HCT116 (cell line): ENCODE measurements at regions not wholly inside any gene's neighbourhood (a gene's known extent, or its start where the extent isn't known, plus 50 kb on each side); places are given as distances from the start of the nearest gene placed in this dataset.

Experiments
- ATAC-seq: fragments of 200-7000 bp; cut with Tn5 transposase; 2 replicates; pipeline ENCODE4 v1.9.1; 2020; ENCODE audit warnings: mild to moderate bottlenecking, moderate library complexity
- BruUV-seq: library from RNA; stranded (reverse); fragments of 400-500 nt; replicated peaks from 2 replicates; lab custom pipeline; 2021; lab: Mats Ljungman, UMichigan
- CTCF ChIA-PET: fragments of 300-600 bp; sonication (Branson Sonifier 250); formaldehyde crosslinking; loops from one replicate; lab custom pipeline; 2021; ENCODE audit warnings: antibody characterized with exemption; lab: Charles Lee
- POLR2A ChIA-PET: fragments of 300-600, 350-600 bp; sonication (Branson Sonifier 250); formaldehyde crosslinking; loops from one replicate; lab custom pipeline; 2021; ENCODE audit warnings: antibody characterized with exemption; lab: Charles Lee
- RAD21 ChIA-PET, 2 experiments: fragments of 300-600 bp; sonication (Branson Sonifier 250); formaldehyde crosslinking; loops; one replicate each; lab custom pipeline; 2023; ENCODE audit warnings: low total read pairs in 2 of 2; ENCODE audit not compliant: uncharacterized antibody in 2 of 2, unreplicated experiment in 2 of 2, low non-redundant PET in 1 of 2; lab: Charles Lee
- DNase-seq: peaks from one replicate; pipeline ENCODE4 v3.0.0-alpha.2; 2010; ENCODE audit warnings: low read depth, low spot score
- H2AFZ ChIP-seq: fragments of 200-600 bp; shearing (Covaris generic), sonication (generic); 2 replicates; pipeline ENCODE4 v1.6.1; 2017; ENCODE audit warnings: low read depth, mixed run types, mixed read lengths, antibody characterized with exemption, low read length; ENCODE audit not compliant: poor library complexity, severe bottlenecking
- H3K27ac ChIP-seq: 2 replicates; pipeline ENCODE4 v1.5.1; 2012; ENCODE audit warnings: low read depth, low read length
- H3K27me3 ChIP-seq: fragments of 200-600 bp; sonication (generic); 2 replicates; pipeline ENCODE4 v1.6.1; 2016; ENCODE audit warnings: mixed run types, low read length, mixed read lengths; ENCODE audit not compliant: insufficient read depth
- H3K36me3 ChIP-seq, 2 experiments: fragments of 200-500 bp in 1 of 2; fragments of 200-600 bp in 1 of 2; sonication (Bioruptor generic) in 1 of 2; sonication (generic) in 1 of 2; 2 replicates each; pipeline versions ENCODE4 v1.5.1 to v1.6.1; 2014 to 2016; ENCODE audit warnings: low read length in 2 of 2, inconsistent platforms in 1 of 2, mixed read lengths in 1 of 2, mixed run types in 1 of 2; ENCODE audit not compliant: insufficient read depth in 2 of 2, control insufficient read depth in 1 of 2
- H3K4me1 ChIP-seq, 2 experiments: fragments of 200-600 bp in 1 of 2; sonication (generic) in 1 of 2; 2 replicates each; pipeline versions ENCODE4 v1.5.1 to v1.6.1; 2012 to 2017; ENCODE audit warnings: low read length in 2 of 2, inconsistent platforms in 1 of 2, mild to moderate bottlenecking in 1 of 2, mixed read lengths in 1 of 2, mixed run types in 1 of 2, moderate library complexity in 1 of 2; ENCODE audit not compliant: insufficient read depth in 2 of 2, control insufficient read depth in 1 of 2
- H3K4me2 ChIP-seq: fragments of 200-600 bp; sonication (generic); 2 replicates; pipeline ENCODE4 v1.6.1; 2017; ENCODE audit warnings: mixed run types, low read length, mixed read lengths
- H3K4me3 ChIP-seq, 2 experiments: fragments of 200-600 bp in 1 of 2; sonication (generic) in 1 of 2; replicated peaks in 1 of 2; 2 replicates each; pipeline ENCODE4 v1.5.1; 2011 to 2016; ENCODE audit warnings: low read length in 2 of 2, control low read depth in 1 of 2, low read depth in 1 of 2, mild to moderate bottlenecking in 1 of 2, mixed read lengths in 1 of 2, mixed run types in 1 of 2
- H3K79me2 ChIP-seq: fragments of 200-600 bp; sonication (generic); 2 replicates; pipeline ENCODE4 v1.6.1; 2017; ENCODE audit warnings: mild to moderate bottlenecking, mixed run types, low read length, moderate library complexity, mixed read lengths; ENCODE audit not compliant: insufficient read depth
- H3K9ac ChIP-seq: fragments of 200-600 bp; sonication (generic); 2 replicates; pipeline ENCODE4 v1.6.1; 2016; ENCODE audit warnings: low read length, mixed read lengths
- H3K9me2 ChIP-seq: fragments of 200-600 bp; sonication (generic), shearing (Covaris generic); 2 replicates; pipeline ENCODE4 v1.6.1; 2017; ENCODE audit warnings: mixed run types, mild to moderate bottlenecking, moderate library complexity; ENCODE audit not compliant: insufficient read depth
- H3K9me3 ChIP-seq, 2 experiments: fragments of 200-500 bp in 1 of 2; fragments of 200-600 bp in 1 of 2; sonication (Bioruptor generic) in 1 of 2; sonication (generic) in 1 of 2; 2 replicates each; pipeline ENCODE4 v1.6.1; 2014 to 2017; ENCODE audit warnings: low read length in 2 of 2, mixed read lengths in 2 of 2, inconsistent platforms in 1 of 2, low read depth in 1 of 2, mild to moderate bottlenecking in 1 of 2, mixed run types in 1 of 2, moderate library complexity in 1 of 2; ENCODE audit not compliant: control insufficient read depth in 1 of 2, insufficient read depth in 1 of 2
- H4K20me1 ChIP-seq: fragments of 200-600 bp; sonication (generic), shearing (Covaris generic); 2 replicates; pipeline ENCODE4 v1.6.1; 2017; ENCODE audit warnings: mixed run types, mild to moderate bottlenecking, moderate library complexity; ENCODE audit not compliant: insufficient read depth
- CEBPB ChIP-seq: IDR thresholded peaks from 2 replicates; pipeline ENCODE4 v1.6.1; 2012; ENCODE audit warnings: low read depth
- ELF1 ChIP-seq: IDR thresholded peaks from 2 replicates; pipeline ENCODE4 v1.6.1; 2012; ENCODE audit warnings: low read depth, borderline replicate concordance
- EZH2 ChIP-seq: fragments of 200-600 bp; sonication (generic); IDR thresholded peaks from 2 replicates; pipeline ENCODE4 v1.6.1; 2017; ENCODE audit warnings: antibody characterized with exemption, mixed run types
- SIN3A ChIP-seq: IDR thresholded peaks from 2 replicates; pipeline ENCODE4 v1.6.1; 2012; ENCODE audit warnings: low read depth
- TCF7L2 ChIP-seq: IDR thresholded peaks from 2 replicates; pipeline ENCODE4 v1.7.0; 2011; ENCODE audit warnings: borderline replicate concordance, inconsistent platforms; ENCODE audit not compliant: insufficient read depth, insufficient read length; ENCODE audit errors: extremely low read depth
- intact Hi-C: fragments of 100-400 bp; cut with micrococcal nuclease; formaldehyde crosslinking; loops from 2 replicates; pipeline ENCODE4 v1.10.0; 2022
- TF ChIP-seq, protein P1 (sequence below), 3 experiments: fragments of 200-600 bp in 1 of 3; sonication (generic) in 1 of 3; IDR thresholded peaks in 2 of 3; conservative IDR thresholded peaks in 1 of 3; 2 replicates each; pipeline ENCODE4 v1.5.1; 2012 to 2017; ENCODE audit warnings: low read depth in 2 of 3, low read length in 2 of 3, antibody characterized with exemption in 1 of 3, borderline replicate concordance in 1 of 3, control low read depth in 1 of 3, mild to moderate bottlenecking in 1 of 3, mixed read lengths in 1 of 3, mixed run types in 1 of 3, moderate library complexity in 1 of 3; ENCODE audit not compliant: insufficient read depth in 1 of 3

DNA sequence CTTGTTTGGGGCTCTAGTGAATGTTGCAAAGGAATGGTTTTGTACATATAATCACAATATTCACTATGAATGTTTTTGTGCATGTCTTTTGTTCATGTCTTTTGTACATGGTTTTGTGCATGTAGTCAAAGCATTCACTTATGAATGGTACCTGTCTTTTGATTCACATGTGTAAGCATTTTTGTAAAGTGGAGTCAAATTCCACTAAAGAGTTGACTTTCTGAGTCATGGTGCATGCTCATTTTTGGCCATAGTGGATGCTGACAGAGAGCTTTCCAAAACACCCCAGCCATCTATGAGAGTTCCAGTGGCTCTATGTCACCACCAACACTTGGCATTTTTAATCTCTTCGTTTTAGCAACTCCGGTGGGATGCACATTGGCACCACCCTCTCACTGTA lies 1185.9 kb upstream of the TMEM132C start:
- CTCF ChIA-PET = no interaction called here
- Histone ChIP-seq H3K27me3 (no peaks in the 10 kb centered on the region), H3K9ac (no peak overlapping the region), H2AFZ (no peak overlapping the region), H3K27ac (no peak overlapping the region), H3K4me3 (no peak overlapping the region), H3K9me3 (no peaks in the 10 kb centered on the region; a peak in 1 of 4 replicates), H3K79me2 (peaks cover 18% of the 10 kb centered on the region)
- RAD21 ChIA-PET = no interaction called here
- intact Hi-C loops = no loop called here
- no peak for DNase-seq
- ATAC-seq = no peak
- BruUV-seq = no TSS peak
- POLR2A ChIA-PET = no interaction called here
- TF ChIP-seq TCF7L2 (no peak), ELF1 (no peak), SIN3A (no peak), EZH2 (no peak), CEBPB (no peak)
- TF ChIP-seq, protein P1, sequence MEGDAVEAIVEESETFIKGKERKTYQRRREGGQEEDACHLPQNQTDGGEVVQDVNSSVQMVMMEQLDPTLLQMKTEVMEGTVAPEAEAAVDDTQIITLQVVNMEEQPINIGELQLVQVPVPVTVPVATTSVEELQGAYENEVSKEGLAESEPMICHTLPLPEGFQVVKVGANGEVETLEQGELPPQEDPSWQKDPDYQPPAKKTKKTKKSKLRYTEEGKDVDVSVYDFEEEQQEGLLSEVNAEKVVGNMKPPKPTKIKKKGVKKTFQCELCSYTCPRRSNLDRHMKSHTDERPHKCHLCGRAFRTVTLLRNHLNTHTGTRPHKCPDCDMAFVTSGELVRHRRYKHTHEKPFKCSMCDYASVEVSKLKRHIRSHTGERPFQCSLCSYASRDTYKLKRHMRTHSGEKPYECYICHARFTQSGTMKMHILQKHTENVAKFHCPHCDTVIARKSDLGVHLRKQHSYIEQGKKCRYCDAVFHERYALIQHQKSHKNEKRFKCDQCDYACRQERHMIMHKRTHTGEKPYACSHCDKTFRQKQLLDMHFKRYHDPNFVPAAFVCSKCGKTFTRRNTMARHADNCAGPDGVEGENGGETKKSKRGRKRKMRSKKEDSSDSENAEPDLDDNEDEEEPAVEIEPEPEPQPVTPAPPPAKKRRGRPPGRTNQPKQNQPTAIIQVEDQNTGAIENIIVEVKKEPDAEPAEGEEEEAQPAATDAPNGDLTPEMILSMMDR (IDR thresholded peaks at IDR 0.05 in 2 of 3, conservative IDR thresholded peaks at IDR 0.05 in 1 of 3; ENCODE audit: borderline replicate concordance in 1 of 3, insufficient read depth in 1 of 3, low read depth in 2 of 3, low read length in 2 of 3) = no peak
- TF ChIP-seq, all 23 proteins: peak for 0
- H3K4me2 ChIP-seq = no peak overlapping the region
- peaks cover 7 to 13% of the 10 kb centered on the region in 2 experiments for H3K4me1 ChIP-seq
- H3K36me3 ChIP-seq = no peaks in the 10 kb centered on the region
- H4K20me1 ChIP-seq = no peaks in the 10 kb centered on the region
- no peaks in the 10 kb centered on the region for H3K9me2 ChIP-seq
